ENCODE measurements at regions not wholly inside any gene's neighbourhood (a gene's known extent, or its start where the extent isn't known, plus 50 kb on each side); places are given as distances from the start of the nearest gene placed in this dataset.

- no peak for DNase-seq
Observed at GRCh38 chr13:74865656-74866055, 616.3 kb downstream of the TBC1D4 start.

- DNase-seq, result peak; percentile 26
Observed at GRCh38 chr13:74860789-74861188, 621.2 kb downstream of the TBC1D4 start.

GRCh38 chr13:74850893-74851292 lies 631.1 kb downstream of the TBC1D4 start:
- DNase-seq, result no peak

- DNase-seq, result no peak
Observed at GRCh38 chr13:74847966-74848365, 634.0 kb downstream of the TBC1D4 start.

GRCh38 chr13:74845806-74846205 lies 636.2 kb downstream of the TBC1D4 start:
- DNase-seq, result no peak

GRCh38 chr13:74841651-74842050 lies 640.3 kb downstream of the TBC1D4 start:
- DNase-seq, result no peak

- no peak for DNase-seq
Observed at GRCh38 chr13:74841123-74841522, 640.8 kb downstream of the TBC1D4 start.

- DNase-seq, result peak; percentile 60
Observed at GRCh38 chr13:74839656-74840055, 642.3 kb downstream of the TBC1D4 start.

GRCh38 chr13:74838096-74838495 lies 643.9 kb downstream of the TBC1D4 start:
- no peak for DNase-seq

- DNase-seq, result no peak
Observed at GRCh38 chr13:74836628-74837027, 645.3 kb downstream of the TBC1D4 start.

GRCh38 chr13:74835579-74835978 lies 646.4 kb downstream of the TBC1D4 start:
- no peak for DNase-seq

- no peak for DNase-seq
Observed at GRCh38 chr13:74825938-74826246, 656.1 kb downstream of the TBC1D4 start.

GRCh38 chr13:74825152-74825937 lies 656.6 kb downstream of the TBC1D4 start:
- DNase-seq, result peak; percentile 84

- DNase-seq, result no peak
Observed at GRCh38 chr13:74820809-74821208, 661.2 kb downstream of the TBC1D4 start.

GRCh38 chr13:74819549-74819948 lies 662.4 kb downstream of the TBC1D4 start:
- no peak for DNase-seq

- DNase-seq, result no peak
Observed at GRCh38 chr13:74816737-74817136, 665.2 kb downstream of the TBC1D4 start.

GRCh38 chr13:74796157-74796556 lies 662.0 kb upstream of the KLF12 start:
- no peak for DNase-seq

GRCh38 chr13:74795526-74795925 lies 661.3 kb upstream of the KLF12 start:
- no peak for DNase-seq

GRCh38 chr13:74794582-74794981 lies 660.4 kb upstream of the KLF12 start:
- no peak for DNase-seq

GRCh38 chr13:74794147-74794546 lies 659.9 kb upstream of the KLF12 start:
- DNase-seq, result peak; percentile 18

- DNase-seq, result no peak
Observed at GRCh38 chr13:74784959-74785358, 650.8 kb upstream of the KLF12 start.

GRCh38 chr13:74778946-74779345 lies 644.7 kb upstream of the KLF12 start:
- no peak for DNase-seq

GRCh38 chr13:74778087-74778486 lies 643.9 kb upstream of the KLF12 start:
- no peak for DNase-seq

- peak; percentile 75 for DNase-seq
Observed at GRCh38 chr13:74774264-74774663, 640.1 kb upstream of the KLF12 start.

- no peak for DNase-seq
Observed at GRCh38 chr13:74773248-74773647, 639.0 kb upstream of the KLF12 start.
